Stimulated activated CD4-positive, alpha-beta T cell treated with anti-CD3 and anti-CD28 coated beads, Interleukin-1b, Interleukin-23, amount 100 ng/mL, for 4 hours (primary cell): ENCODE measurements at regions not wholly inside any gene's neighbourhood (a gene's known extent, or its start where the extent isn't known, plus 50 kb on each side); places are given as distances from the start of the nearest gene placed in this dataset.

Experiments used
- DNase-seq, 2 donors: peaks; one replicate each; pipeline ENCODE4 v3.0.0-alpha.2; 2020; ENCODE audit warnings: low read depth in 2 of 2

DNA sequence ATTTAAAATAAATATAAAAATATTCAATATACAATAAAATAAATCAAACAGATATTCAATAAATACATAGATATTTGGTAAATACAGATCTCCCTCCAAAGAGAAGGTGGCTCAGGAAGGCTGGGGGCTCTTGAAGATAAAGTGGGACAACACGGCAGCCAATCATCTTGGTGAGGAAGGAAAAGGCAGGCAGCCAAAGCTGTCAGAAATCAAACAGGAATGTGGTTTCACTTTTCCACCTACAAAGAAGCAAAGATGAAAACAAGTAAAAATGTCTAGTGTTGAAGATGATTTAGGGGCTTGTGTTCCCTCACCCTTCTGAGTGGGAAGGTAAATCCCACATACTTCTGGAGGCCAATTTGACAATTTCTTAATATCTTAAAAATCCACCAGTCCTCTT, 85.7 kb downstream of the B3GNT2 start:
- no peak for DNase-seq

DNA sequence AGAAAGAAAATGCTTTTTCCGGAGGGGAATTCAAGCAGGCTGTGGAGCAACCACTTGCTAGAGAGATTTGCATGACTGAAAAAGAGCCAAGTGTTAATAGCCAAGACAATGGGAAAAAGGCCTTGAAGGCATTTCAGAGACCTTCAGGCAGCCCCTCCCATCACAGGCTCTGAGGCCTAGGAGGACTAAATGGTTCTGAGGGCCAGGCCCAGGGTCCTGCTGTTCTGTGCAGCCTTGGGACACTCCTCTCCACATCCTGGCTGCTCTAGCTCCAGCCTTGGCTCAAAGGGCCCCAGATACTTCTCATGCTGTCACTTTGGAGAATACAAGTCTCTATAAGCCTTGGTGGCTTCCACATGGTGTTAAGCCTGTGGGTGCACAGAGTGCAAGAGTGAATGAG, 81.8 kb downstream of the B3GNT2 start:
- no peak for DNase-seq
